Naive thymus-derived CD4-positive, alpha-beta T cell (primary cell): ENCODE measurements at regions not wholly inside any gene's neighbourhood (a gene's known extent, or its start where the extent isn't known, plus 50 kb on each side); places are given as distances from the start of the nearest gene placed in this dataset.

Source experiments
- ATAC-seq: fragments of 150-1000 bp; cut with Tn5 transposase; 2 replicates; pipeline ENCODE4 v1.10.0; 2021; ENCODE audit warnings: mild to moderate bottlenecking, moderate library complexity
- CTCF ChIA-PET: fragments of 350-600 bp; sonication (Branson Sonifier 250); formaldehyde crosslinking; loops from one replicate; lab custom pipeline; 2021; ENCODE audit warnings: antibody characterized with exemption; lab: Charles Lee
- POLR2A ChIA-PET: fragments of 350-600 bp; sonication (Branson Sonifier 250); formaldehyde crosslinking; loops from one replicate; lab custom pipeline; 2021; ENCODE audit warnings: antibody characterized with exemption, inconsistent platforms; lab: Charles Lee
- DNase-seq, 9 donors: peaks; one replicate each; pipeline versions ENCODE4 v3.0.0 to v3.0.0-alpha.2; 2020 to 2022; ENCODE audit warnings: mixed read lengths in 1 of 9
- H3K27ac ChIP-seq: one replicate; pipeline ENCODE4 v1.7.0; 2013; ENCODE audit warnings: mild to moderate bottlenecking, low read depth, low read length, moderate library complexity
- H3K27me3 ChIP-seq, 2 donors: one replicate each; pipeline ENCODE4 v1.7.0; 2013; ENCODE audit warnings: low read length in 2 of 2, mild to moderate bottlenecking in 2 of 2, moderate library complexity in 2 of 2; ENCODE audit not compliant: control insufficient read depth in 2 of 2, insufficient read depth in 2 of 2
- H3K36me3 ChIP-seq, 3 experiments: 1 replicate in 2 of 3; 2 replicates in 1 of 3; pipeline ENCODE4 v1.7.0; 2013; ENCODE audit warnings: low read length in 3 of 3, mild to moderate bottlenecking in 3 of 3, moderate library complexity in 1 of 3; ENCODE audit not compliant: insufficient read depth in 3 of 3, control insufficient read depth in 2 of 3
- H3K4me1 ChIP-seq, 2 donors: one replicate each; pipeline ENCODE4 v1.7.0; 2013; ENCODE audit warnings: low read length in 2 of 2, mild to moderate bottlenecking in 2 of 2, moderate library complexity in 1 of 2; ENCODE audit not compliant: control insufficient read depth in 2 of 2, insufficient read depth in 2 of 2
- H3K4me3 ChIP-seq: 2 replicates; pipeline ENCODE4 v1.7.0; 2013; ENCODE audit warnings: mild to moderate bottlenecking, low read length
- H3K9me3 ChIP-seq, 3 experiments: 1 replicate in 2 of 3; 2 replicates in 1 of 3; pipeline ENCODE4 v1.7.0; 2013; ENCODE audit warnings: low read length in 3 of 3; ENCODE audit not compliant: control insufficient read depth in 2 of 3
- H3K27ac Mint-ChIP-seq, 9 donors: one replicate each; pipeline ENCODE4 v1.8.0; 2020 to 2022; ENCODE audit warnings: mixed read lengths in 9 of 9, mild to moderate bottlenecking in 8 of 9, moderate library complexity in 5 of 9, inconsistent platforms in 2 of 9
- H3K27me3 Mint-ChIP-seq, 5 donors: one replicate each; pipeline ENCODE4 v1.8.0; 2021 to 2022; ENCODE audit warnings: mixed read lengths in 5 of 5, mild to moderate bottlenecking in 1 of 5
- H3K36me3 Mint-ChIP-seq, 5 donors: one replicate each; pipeline ENCODE4 v1.8.0; 2020 to 2022; ENCODE audit warnings: mixed read lengths in 5 of 5, mild to moderate bottlenecking in 3 of 5, inconsistent platforms in 1 of 5
- H3K4me1 Mint-ChIP-seq, 7 donors: one replicate each; pipeline ENCODE4 v1.8.0; 2020 to 2022; ENCODE audit warnings: mixed read lengths in 7 of 7, mild to moderate bottlenecking in 3 of 7, inconsistent platforms in 1 of 7
- H3K4me3 Mint-ChIP-seq, 10 donors: one replicate each; pipeline ENCODE4 v1.8.0; 2020 to 2022; ENCODE audit warnings: mild to moderate bottlenecking in 10 of 10, mixed read lengths in 10 of 10, moderate library complexity in 6 of 10, inconsistent platforms in 2 of 10
- H3K9me3 Mint-ChIP-seq, 11 donors: one replicate each; pipeline ENCODE4 v1.8.0; 2020 to 2022; ENCODE audit warnings: mixed read lengths in 11 of 11, mild to moderate bottlenecking in 4 of 11, inconsistent platforms in 1 of 11, moderate library complexity in 1 of 11
- intact Hi-C, 2 donors: fragments of 100-400 bp; cut with micrococcal nuclease; formaldehyde crosslinking; loops; one replicate each; pipeline ENCODE4 v1.15.1; 2023

DNA sequence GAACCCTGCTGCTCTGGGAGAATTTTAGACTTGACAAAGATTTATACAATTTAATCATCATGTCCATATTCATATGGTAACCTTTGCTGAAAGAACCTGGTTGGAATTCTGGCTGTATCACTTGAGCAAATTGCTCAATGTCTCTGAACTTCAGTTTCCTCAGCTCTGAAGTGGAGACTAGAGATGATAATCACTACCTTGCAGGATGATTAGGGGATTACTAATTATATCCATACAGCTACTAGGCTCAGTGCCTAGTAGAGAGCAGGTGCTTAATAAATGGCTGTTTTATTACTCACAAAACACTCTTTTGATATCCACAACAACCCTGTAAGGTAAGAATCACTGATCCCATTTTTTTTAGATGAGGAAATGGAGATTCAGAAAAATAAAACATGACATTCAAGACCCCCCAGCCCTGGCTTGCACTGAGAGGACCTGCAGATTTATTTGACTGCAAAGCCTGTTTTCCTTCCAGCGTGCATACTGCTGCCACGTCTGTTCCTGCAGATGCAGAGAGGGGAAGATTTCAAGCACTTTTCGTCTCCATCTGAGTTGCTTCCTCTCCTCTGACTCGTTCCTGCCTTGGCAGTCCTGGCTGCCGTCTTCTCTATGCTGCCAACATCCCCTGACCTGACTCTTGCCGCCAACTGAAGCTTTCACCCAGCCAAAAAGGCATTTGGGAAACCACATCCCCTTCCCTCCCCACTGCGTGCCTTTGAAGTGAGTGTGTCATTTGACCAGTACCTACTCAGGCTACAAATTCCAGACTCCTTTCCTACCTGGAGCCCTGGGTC lies 203.0 kb downstream of the PLPP3 start:
- H3K9me3 ChIP-seq, result no peaks in the 10 kb centered on the region
- ChIA-PET POLR2A (no interaction called here), CTCF (no interaction called here)
- ATAC-seq (no peak), DNase-seq (no peak)
- H3K4me1 Mint-ChIP-seq, result no peaks in the 10 kb centered on the region
- H3K27me3 Mint-ChIP-seq, result peaks cover 0 to 4% (median 3%) of the 10 kb centered on the region in 5 donors
- no peak overlapping the region for H3K4me3 Mint-ChIP-seq
- no peaks in the 10 kb centered on the region for H3K36me3 Mint-ChIP-seq
- no peaks in the 10 kb centered on the region for H3K36me3 ChIP-seq
- no peaks in the 10 kb centered on the region for H3K27me3 ChIP-seq
- H3K4me1 ChIP-seq, result no peaks in the 10 kb centered on the region
- H3K27ac Mint-ChIP-seq, result no peak overlapping the region
- peaks cover 0 to 3% (median 0%) of the 10 kb centered on the region in 11 donors for H3K9me3 Mint-ChIP-seq
- intact Hi-C loops, result no loop called here
- H3K4me3 ChIP-seq, result no peak overlapping the region
- H3K27ac ChIP-seq, result no peak overlapping the region

DNA sequence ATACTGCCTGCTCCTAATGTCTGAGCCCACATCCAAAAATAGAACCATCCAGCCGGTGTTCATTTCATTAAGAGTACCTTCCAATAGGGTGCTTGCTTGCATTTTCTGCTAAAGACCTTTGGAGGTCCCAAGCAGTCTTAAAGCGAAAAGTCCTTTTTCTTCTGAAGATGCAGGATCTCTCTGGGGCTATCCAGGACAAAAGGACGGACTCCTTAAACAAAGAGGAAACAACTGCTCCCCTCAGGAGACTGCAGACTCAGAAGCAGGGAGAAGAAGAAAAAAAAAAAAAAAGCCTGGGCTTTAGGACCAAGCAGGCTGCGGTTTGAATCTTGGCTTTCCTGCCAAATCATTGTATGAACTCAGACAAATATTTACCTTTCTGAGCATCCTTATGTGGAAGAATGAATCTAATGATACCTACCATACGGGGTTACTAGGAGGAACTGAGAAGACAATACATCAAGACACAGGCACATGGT lies 204.0 kb downstream of the PLPP3 start:
- no peak for ATAC-seq
- CTCF ChIA-PET, result no interaction called here
- no peaks in the 10 kb centered on the region for H3K4me1 ChIP-seq
- H3K4me3 Mint-ChIP-seq, result no peak overlapping the region
- DNase-seq, result no peak
- H3K9me3 ChIP-seq, result no peaks in the 10 kb centered on the region
- H3K27me3 ChIP-seq, result no peaks in the 10 kb centered on the region
- no peak overlapping the region for H3K27ac Mint-ChIP-seq
- H3K4me3 ChIP-seq, result no peak overlapping the region
- H3K4me1 Mint-ChIP-seq, result no peaks in the 10 kb centered on the region
- intact Hi-C loops, result no loop called here
- POLR2A ChIA-PET, result no interaction called here
- no peaks in the 10 kb centered on the region for H3K36me3 Mint-ChIP-seq
- H3K36me3 ChIP-seq, result no peaks in the 10 kb centered on the region
- peaks cover 0 to 6% (median 0%) of the 10 kb centered on the region in 11 donors for H3K9me3 Mint-ChIP-seq
- H3K27me3 Mint-ChIP-seq, result peaks cover 0 to 4% (median 3%) of the 10 kb centered on the region in 5 donors
- H3K27ac ChIP-seq, result no peak overlapping the region

DNA sequence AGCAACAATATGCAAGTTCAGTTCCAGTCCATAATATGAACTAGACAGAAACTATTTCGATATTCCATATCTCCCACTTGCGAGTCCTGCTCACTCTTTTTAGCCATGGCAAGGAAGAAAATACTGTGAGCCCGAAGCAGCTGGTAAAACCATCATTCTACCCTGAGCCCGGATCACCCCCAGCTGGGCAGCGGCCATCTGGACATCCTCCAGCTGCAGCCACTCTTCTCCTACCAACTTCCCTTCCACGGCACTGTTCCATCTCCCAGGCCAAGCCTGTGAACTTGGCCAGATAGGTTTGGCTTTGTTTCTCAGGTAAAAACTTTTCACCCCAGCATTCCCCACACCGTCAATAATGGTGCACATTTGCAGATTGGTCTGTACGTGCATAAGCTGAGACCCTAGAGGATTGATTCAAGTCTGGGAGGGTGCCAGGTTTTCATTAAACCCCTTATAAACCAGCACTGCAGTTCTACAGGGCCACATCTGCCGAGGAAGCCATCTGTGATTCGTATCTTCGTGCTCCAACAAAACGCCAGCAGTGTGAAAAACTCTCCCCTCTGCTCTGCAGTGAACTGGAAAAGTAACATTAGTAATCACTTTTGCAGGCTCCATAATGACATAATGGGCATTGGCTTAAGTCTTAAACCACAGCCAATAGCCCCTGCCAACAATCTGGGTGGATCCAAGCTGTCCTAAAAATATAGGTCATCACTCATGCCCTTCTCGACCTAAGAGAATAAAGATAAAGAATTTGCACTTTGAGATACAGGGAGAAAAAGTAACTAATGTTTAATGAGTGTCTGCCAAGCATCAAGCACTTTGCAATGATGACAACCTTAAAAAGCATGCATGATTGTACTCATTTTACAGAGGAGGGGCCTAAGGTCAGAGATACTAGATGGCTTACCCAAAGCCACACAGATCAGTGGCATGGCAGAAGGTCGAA lies 205.1 kb downstream of the PLPP3 start:
- Mint-ChIP-seq H3K4me1 (no peaks in the 10 kb centered on the region), H3K27ac (no peak overlapping the region), H3K27me3 (peaks cover 0 to 4% (median 3%) of the 10 kb centered on the region in 5 donors), H3K9me3 (peaks cover 0 to 12% (median 0%) of the 10 kb centered on the region in 11 donors), H3K4me3 (no peak overlapping the region), H3K36me3 (no peaks in the 10 kb centered on the region)
- intact Hi-C loops, result no loop called here
- H3K4me3 ChIP-seq, result no peak overlapping the region
- H3K27me3 ChIP-seq, result no peaks in the 10 kb centered on the region
- ChIA-PET CTCF (no interaction called here), POLR2A (no interaction called here)
- no peaks in the 10 kb centered on the region for H3K4me1 ChIP-seq
- no peak overlapping the region for H3K27ac ChIP-seq
- H3K36me3 ChIP-seq, result no peaks in the 10 kb centered on the region
- no peak for ATAC-seq
- no peak for DNase-seq
- no peaks in the 10 kb centered on the region for H3K9me3 ChIP-seq

DNA sequence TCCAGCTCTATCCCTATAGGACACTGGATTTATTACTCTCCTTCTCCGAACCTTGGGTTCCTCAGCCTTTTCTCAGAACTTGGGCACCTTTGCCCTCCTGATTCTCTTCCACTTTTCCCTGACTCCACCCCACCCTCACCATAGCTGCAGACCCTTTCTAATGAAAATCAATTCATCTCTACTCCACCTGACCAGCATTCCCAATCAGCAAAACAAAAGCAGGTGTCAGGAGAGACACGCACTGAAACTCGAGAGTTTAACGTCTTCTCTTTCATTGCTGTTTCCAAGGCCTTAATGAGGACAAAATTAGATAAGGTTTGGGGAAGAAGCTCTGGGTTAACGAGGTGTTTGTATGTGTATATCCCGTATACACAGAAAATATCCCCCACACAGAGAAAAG lies 208.8 kb downstream of the PLPP3 start:
- Mint-ChIP-seq H3K27ac (no peak overlapping the region), H3K27me3 (peaks cover 0 to 4% (median 0%) of the 10 kb centered on the region in 5 donors), H3K4me1 (no peaks in the 10 kb centered on the region), H3K9me3 (peaks cover 0 to 14% (median 0%) of the 10 kb centered on the region in 11 donors), H3K36me3 (no peaks in the 10 kb centered on the region), H3K4me3 (no peak overlapping the region)
- Histone ChIP-seq H3K27ac (no peak overlapping the region), H3K27me3 (no peaks in the 10 kb centered on the region), H3K9me3 (no peaks in the 10 kb centered on the region), H3K4me3 (no peak overlapping the region), H3K36me3 (no peaks in the 10 kb centered on the region), H3K4me1 (no peaks in the 10 kb centered on the region)
- intact Hi-C loops, result no loop called here
- POLR2A ChIA-PET, result no interaction called here
- no peak for DNase-seq
- CTCF ChIA-PET, result no interaction called here
- no peak for ATAC-seq

DNA sequence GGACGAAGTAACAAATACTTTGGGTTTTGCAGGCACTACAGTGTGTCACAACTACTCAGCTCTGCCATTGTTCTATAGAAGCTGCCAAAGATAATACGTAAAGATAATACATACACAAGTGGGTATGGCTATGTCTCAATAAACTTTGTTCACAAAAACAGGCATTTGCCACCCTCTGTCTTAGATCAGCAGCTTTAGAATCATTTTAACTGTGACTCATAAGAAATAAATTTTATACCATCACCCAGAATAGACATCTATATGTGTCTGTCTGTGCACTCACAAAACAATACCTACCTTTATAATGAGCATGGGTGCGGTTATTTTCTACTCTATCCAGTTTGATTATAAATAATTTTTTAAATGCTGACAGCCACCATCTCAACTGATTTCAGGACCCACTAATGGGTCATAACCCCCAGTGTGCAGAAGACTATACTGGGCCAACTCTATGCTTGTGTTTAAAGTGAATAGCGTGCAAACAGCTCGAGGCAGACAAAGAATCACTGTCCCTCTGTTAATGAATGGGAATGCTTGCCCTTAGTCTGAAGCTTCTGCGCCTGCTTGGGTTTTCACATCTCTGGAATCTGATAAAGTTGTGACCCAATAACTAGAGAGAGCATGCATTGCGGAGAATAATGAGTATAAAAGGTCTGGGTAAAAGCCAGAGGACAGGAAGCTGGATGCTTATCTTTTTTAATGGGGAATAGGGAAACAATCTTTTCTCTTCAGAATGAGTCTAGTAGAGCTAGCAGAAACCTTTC lies 216.2 kb downstream of the PLPP3 start:
- no peaks in the 10 kb centered on the region for H3K27me3 Mint-ChIP-seq
- CTCF ChIA-PET, result no interaction called here

DNA sequence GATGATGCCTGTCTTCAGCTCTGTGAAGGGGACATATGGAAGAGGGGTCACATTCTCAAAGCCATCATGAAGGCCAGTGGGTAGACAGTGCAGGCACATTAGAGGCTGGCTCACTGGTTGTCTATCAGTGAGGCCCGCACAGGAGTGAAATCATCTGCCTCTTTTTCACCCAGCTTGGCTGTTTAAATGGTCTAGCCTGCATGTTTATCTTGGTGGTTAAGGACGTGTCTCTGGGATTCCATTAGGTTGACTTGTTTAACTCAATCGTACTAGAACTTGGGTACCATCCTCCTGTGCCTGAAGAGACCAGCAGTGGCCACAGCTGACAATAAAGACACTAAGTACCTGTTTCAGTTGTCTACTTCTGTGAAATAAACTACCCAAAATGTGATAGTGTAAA lies 219.3 kb downstream of the PLPP3 start:
- intact Hi-C loops, result no loop called here
- ChIA-PET POLR2A (no interaction called here), CTCF (no interaction called here)
- DNase-seq (no peak), ATAC-seq (no peak)
- Histone ChIP-seq H3K9me3 (no peaks in the 10 kb centered on the region), H3K27me3 (no peaks in the 10 kb centered on the region), H3K36me3 (no peaks in the 10 kb centered on the region), H3K4me1 (no peaks in the 10 kb centered on the region), H3K27ac (no peak overlapping the region), H3K4me3 (no peak overlapping the region)
- H3K36me3 Mint-ChIP-seq, result no peaks in the 10 kb centered on the region
- peaks cover 0 to 5% (median 0%) of the 10 kb centered on the region in 11 donors for H3K9me3 Mint-ChIP-seq
- peaks cover 0 to 14% (median 13%) of the 10 kb centered on the region in 5 donors for H3K27me3 Mint-ChIP-seq
- H3K4me1 Mint-ChIP-seq, result no peaks in the 10 kb centered on the region
- H3K27ac Mint-ChIP-seq, result no peak overlapping the region
- H3K4me3 Mint-ChIP-seq, result no peak overlapping the region

More for the DNA sequence above, 216.2 kb downstream of the PLPP3 start:
- ATAC-seq (no peak), DNase-seq (no peak)
- H3K4me3 Mint-ChIP-seq, result no peak overlapping the region
- H3K9me3 Mint-ChIP-seq, result peaks cover 0 to 5% (median 0%) of the 10 kb centered on the region in 11 donors
- Histone ChIP-seq H3K36me3 (no peaks in the 10 kb centered on the region), H3K27me3 (no peaks in the 10 kb centered on the region), H3K4me1 (no peaks in the 10 kb centered on the region), H3K4me3 (no peak overlapping the region), H3K9me3 (no peaks in the 10 kb centered on the region), H3K27ac (no peak overlapping the region)
- H3K27ac Mint-ChIP-seq, result no peak overlapping the region
- POLR2A ChIA-PET, result no interaction called here
- intact Hi-C loops, result no loop called here
- no peaks in the 10 kb centered on the region for H3K36me3 Mint-ChIP-seq
- H3K4me1 Mint-ChIP-seq, result no peaks in the 10 kb centered on the region
